ENCODE measurements at regions not wholly inside any gene's neighbourhood (a gene's known extent, or its start where the extent isn't known, plus 50 kb on each side); places are given as distances from the start of the nearest gene placed in this dataset.

- Histone ChIP-seq H3T11ph (ENCODE audit: low read length) (no peak overlapping the region), H3K9ac (ENCODE audit: extremely low read depth, insufficient read length, low read length) (no peak overlapping the region), H2BK20ac (ENCODE audit: low read depth, low read length, poor library complexity, severe bottlenecking) (no peak overlapping the region), H3K4ac (ENCODE audit: low read depth, low read length) (no peak overlapping the region), H3K27ac (ENCODE audit: insufficient read length, low read depth, low read length) (no peak overlapping the region), H4K8ac (replicated peaks; ENCODE audit: insufficient read length, low read depth, low read length) (no peak overlapping the region), H2BK12ac (ENCODE audit: insufficient read length, low read depth, low read length) (no peak overlapping the region), H3K79me2 (ENCODE audit: insufficient read depth, low read length) (no peaks in the 10 kb centered on the region), H2AK5ac (ENCODE audit: insufficient read length, low read length) (no peak overlapping the region), H3K23ac (ENCODE audit: insufficient read length, low read depth, low read length) (no peak overlapping the region), H3K27me3 (ENCODE audit: insufficient read depth, low read length) (no peaks in the 10 kb centered on the region), H4K91ac (ENCODE audit: insufficient read length, low read depth, low read length) (no peak overlapping the region), H3K56ac (ENCODE audit: insufficient read length, low read depth, low read length) (no peak overlapping the region), H4K5ac (ENCODE audit: insufficient read length, low read depth, low read length) (no peak overlapping the region), H3K18ac (ENCODE audit: insufficient read length, low read depth, low read length) (no peak overlapping the region), H2BK15ac (ENCODE audit: low read depth, low read length) (no peak overlapping the region), H3K14ac (ENCODE audit: insufficient read depth, low read length) (no peak overlapping the region), H2BK120ac (ENCODE audit: low read depth, low read length, poor library complexity, severe bottlenecking) (no peak overlapping the region), H3K79me1 (ENCODE audit: insufficient read depth, low read depth, low read length, poor library complexity, severe bottlenecking) (no peaks in the 10 kb centered on the region), H4K20me1 (ENCODE audit: control insufficient read depth, insufficient read depth, insufficient read length) (no peaks in the 10 kb centered on the region), H3K9me3 (ENCODE audit: control insufficient read depth, low read depth, low read length) (no peaks in the 10 kb centered on the region), H2AFZ (ENCODE audit: low read length) (no peak overlapping the region), H3K23me2 (ENCODE audit: insufficient read length, low read depth, low read length, poor library complexity, severe bottlenecking) (no peaks in the 10 kb centered on the region), H3K4me2 (ENCODE audit: insufficient read depth, insufficient read length, low read length) (no peak overlapping the region), H2BK5ac (ENCODE audit: insufficient read length, low read length) (no peak overlapping the region), H3K4me1 (ENCODE audit: insufficient read depth, low read length) (no peaks in the 10 kb centered on the region)
- H3K4me1 Mint-ChIP-seq, result no peaks in the 10 kb centered on the region
- no CpG with 5 or more reads among the region's 1 CpG for WGBS (ENCODE audit: extremely low coverage, insufficient read length, low lambda C conversion rate)
- no peak overlapping the region for H3K27ac Mint-ChIP-seq
- H3K36me3 Mint-ChIP-seq (ENCODE audit: insufficient read depth in 1 of 3, low read depth in 3 of 3), result peaks cover 0 to 8% (median 0%) of the 10 kb centered on the region in 3 experiments; a peak in 2 of 7 replicates
- peaks cover 6 to 7% of the 10 kb centered on the region in 2 experiments; a peak in 3 of 5 replicates for H3K9me3 Mint-ChIP-seq
- H3K4me3 Mint-ChIP-seq, result no peak overlapping the region
- DNase-seq, result no peak
- no peak for TF ChIP-seq CTCF (conservative IDR thresholded peaks at IDR 0.05)
- H3K27me3 Mint-ChIP-seq (ENCODE audit: low read depth), result no peaks in the 10 kb centered on the region
Observed at GRCh38 chr3:87837076-87837475, 221.7 kb downstream of the CGGBP1 start.

Data from H9 (cell line).